PFSK-1 (cell line): ENCODE measurements at regions not wholly inside any gene's neighbourhood (a gene's known extent, or its start where the extent isn't known, plus 50 kb on each side); places are given as distances from the start of the nearest gene placed in this dataset.

Source experiments
- FOXP2 ChIP-seq: optimal IDR thresholded peaks from 2 replicates; pipeline ENCODE3; 2011; ENCODE audit warnings: borderline replicate concordance, control low read depth, inconsistent platforms; ENCODE audit not compliant: insufficient read depth; ENCODE audit errors: extremely low read length, extremely low read depth
- POLR2AphosphoS5 ChIP-seq: IDR thresholded peaks from 2 replicates; pipeline ENCODE4 v1.6.1; 2012; ENCODE audit warnings: low read depth, mild to moderate bottlenecking, control low read depth, low read length, moderate library complexity
- SIN3A ChIP-seq: IDR thresholded peaks from 2 replicates; pipeline ENCODE4 v1.6.1; 2012; ENCODE audit warnings: mild to moderate bottlenecking, low read length, moderate library complexity, borderline replicate concordance; ENCODE audit not compliant: insufficient read depth
- TAF1 ChIP-seq: IDR thresholded peaks from 2 replicates; pipeline ENCODE4 v1.6.1; 2012; ENCODE audit warnings: low read length, control low read depth, borderline replicate concordance; ENCODE audit not compliant: insufficient read depth
- TF ChIP-seq, protein P1 (sequence below), 2 experiments: IDR thresholded peaks; 2 replicates each; pipeline versions ENCODE4 v1.6.1 to v1.8.0; 2011 to 2012; ENCODE audit warnings: low read depth in 2 of 2, low read length in 2 of 2, control low read depth in 1 of 2, inconsistent platforms in 1 of 2, mild to moderate bottlenecking in 1 of 2, moderate library complexity in 1 of 2; ENCODE audit not compliant: insufficient read depth in 1 of 2

DNA sequence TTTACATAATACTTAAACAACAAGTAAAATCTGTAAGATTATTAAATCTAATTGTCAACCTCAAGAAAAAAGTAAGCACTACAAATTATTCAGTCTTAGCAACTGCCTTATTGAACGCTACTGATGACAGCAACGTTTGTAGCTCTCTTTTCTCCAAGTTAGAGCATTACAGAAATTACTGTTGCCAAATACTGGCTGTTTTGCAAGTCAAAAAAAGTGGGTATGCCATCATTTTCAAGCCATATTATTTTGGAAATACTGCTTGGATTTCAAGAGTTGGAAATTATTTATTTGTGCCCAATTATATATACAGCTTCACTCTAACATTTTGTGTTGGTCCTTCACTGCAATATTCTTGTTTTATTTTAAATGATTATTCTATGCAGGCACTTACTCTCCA, 221.7 kb downstream of the CXXC4 start:
- no peak for TF ChIP-seq POLR2AphosphoS5
- TF ChIP-seq, protein P1, sequence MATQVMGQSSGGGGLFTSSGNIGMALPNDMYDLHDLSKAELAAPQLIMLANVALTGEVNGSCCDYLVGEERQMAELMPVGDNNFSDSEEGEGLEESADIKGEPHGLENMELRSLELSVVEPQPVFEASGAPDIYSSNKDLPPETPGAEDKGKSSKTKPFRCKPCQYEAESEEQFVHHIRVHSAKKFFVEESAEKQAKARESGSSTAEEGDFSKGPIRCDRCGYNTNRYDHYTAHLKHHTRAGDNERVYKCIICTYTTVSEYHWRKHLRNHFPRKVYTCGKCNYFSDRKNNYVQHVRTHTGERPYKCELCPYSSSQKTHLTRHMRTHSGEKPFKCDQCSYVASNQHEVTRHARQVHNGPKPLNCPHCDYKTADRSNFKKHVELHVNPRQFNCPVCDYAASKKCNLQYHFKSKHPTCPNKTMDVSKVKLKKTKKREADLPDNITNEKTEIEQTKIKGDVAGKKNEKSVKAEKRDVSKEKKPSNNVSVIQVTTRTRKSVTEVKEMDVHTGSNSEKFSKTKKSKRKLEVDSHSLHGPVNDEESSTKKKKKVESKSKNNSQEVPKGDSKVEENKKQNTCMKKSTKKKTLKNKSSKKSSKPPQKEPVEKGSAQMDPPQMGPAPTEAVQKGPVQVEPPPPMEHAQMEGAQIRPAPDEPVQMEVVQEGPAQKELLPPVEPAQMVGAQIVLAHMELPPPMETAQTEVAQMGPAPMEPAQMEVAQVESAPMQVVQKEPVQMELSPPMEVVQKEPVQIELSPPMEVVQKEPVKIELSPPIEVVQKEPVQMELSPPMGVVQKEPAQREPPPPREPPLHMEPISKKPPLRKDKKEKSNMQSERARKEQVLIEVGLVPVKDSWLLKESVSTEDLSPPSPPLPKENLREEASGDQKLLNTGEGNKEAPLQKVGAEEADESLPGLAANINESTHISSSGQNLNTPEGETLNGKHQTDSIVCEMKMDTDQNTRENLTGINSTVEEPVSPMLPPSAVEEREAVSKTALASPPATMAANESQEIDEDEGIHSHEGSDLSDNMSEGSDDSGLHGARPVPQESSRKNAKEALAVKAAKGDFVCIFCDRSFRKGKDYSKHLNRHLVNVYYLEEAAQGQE (IDR thresholded peaks at IDR 0.05; ENCODE audit: insufficient read depth in 1 of 2, low read depth in 2 of 2, low read length in 2 of 2), result no peak
- TF ChIP-seq SIN3A, result no peak
- TF ChIP-seq TAF1, result no peak
- no peak for TF ChIP-seq FOXP2
